Esophagus muscularis mucosa (tissue), 4 donors: ENCODE measurements at regions not wholly inside any gene's neighbourhood (a gene's known extent, or its start where the extent isn't known, plus 50 kb on each side); places are given as distances from the start of the nearest gene placed in this dataset.

Source experiments
- DNase-seq: peaks from one replicate; pipeline ENCODE4 v3.0.0-alpha.2; 2017; ENCODE audit errors: extremely low spot score
- H3K27ac ChIP-seq, 4 donors: fragments of 200-600 bp; sonication (generic); replicated peaks in 1 of 4; 1 replicate in 3 of 4; 2 replicates in 1 of 4; pipeline ENCODE4 v1.5.1; 2016 to 2019; ENCODE audit warnings: mild to moderate bottlenecking in 1 of 4
- H3K27me3 ChIP-seq, 4 donors: fragments of 200-600 bp; sonication (generic); one replicate each; pipeline versions ENCODE4 v1.5.1 to v1.6.0; 2016 to 2019
- H3K36me3 ChIP-seq, 4 donors: fragments of 200-600 bp; sonication (generic); one replicate each; pipeline ENCODE4 v1.5.1; 2016 to 2019
- H3K4me1 ChIP-seq, 4 donors: fragments of 200-600 bp; sonication (generic); one replicate each; pipeline ENCODE4 v1.5.1; 2016 to 2019
- H3K4me3 ChIP-seq, 4 donors: fragments of 200-600 bp; sonication (generic); 1 replicate in 2 of 4; 2 replicates in 2 of 4; pipeline ENCODE4 v1.5.1; 2016 to 2019; ENCODE audit warnings: mild to moderate bottlenecking in 4 of 4, moderate library complexity in 1 of 4
- H3K9me3 ChIP-seq, 4 donors: fragments of 200-600 bp; sonication (generic); 1 replicate in 3 of 4; 2 replicates in 1 of 4; pipeline ENCODE4 v1.5.1; 2016 to 2019
- EP300 ChIP-seq: sonication (generic); formaldehyde crosslinking; IDR thresholded peaks from one replicate; pipeline ENCODE4 v1.6.1; 2017; ENCODE audit warnings: antibody characterized with exemption
- POLR2A ChIP-seq: fragments of 450-650 bp; IDR thresholded peaks from one replicate; pipeline ENCODE4 v1.6.1; 2017; ENCODE audit warnings: antibody characterized with exemption, moderate library complexity, mild to moderate bottlenecking, low read depth
- POLR2AphosphoS5 ChIP-seq, 2 donors: sonication (generic); formaldehyde crosslinking; IDR thresholded peaks; one replicate each; pipeline ENCODE4 v1.6.1; 2017; ENCODE audit warnings: antibody characterized with exemption in 2 of 2
- WGBS: methylation state at CpG from one replicate; pipeline ENCODE4 v1.1.5; 2018; 5-methylcytosine and 5-hydroxymethylcytosine counted together
- intact Hi-C: fragments of 100-400 bp; cut with DNase I; formaldehyde crosslinking; loops from one replicate; pipeline ENCODE4 v1.15.1; 2023
- TF ChIP-seq, protein P1 (sequence below), 3 experiments: fragments of 200-600 bp in 2 of 3; fragments of 450-650 bp in 1 of 3; sonication (generic) in 2 of 3; IDR thresholded peaks; one replicate each; pipeline ENCODE4 v1.5.1; 2017 to 2019; ENCODE audit warnings: antibody characterized with exemption in 3 of 3, mild to moderate bottlenecking in 2 of 3, moderate library complexity in 1 of 3

DNA sequence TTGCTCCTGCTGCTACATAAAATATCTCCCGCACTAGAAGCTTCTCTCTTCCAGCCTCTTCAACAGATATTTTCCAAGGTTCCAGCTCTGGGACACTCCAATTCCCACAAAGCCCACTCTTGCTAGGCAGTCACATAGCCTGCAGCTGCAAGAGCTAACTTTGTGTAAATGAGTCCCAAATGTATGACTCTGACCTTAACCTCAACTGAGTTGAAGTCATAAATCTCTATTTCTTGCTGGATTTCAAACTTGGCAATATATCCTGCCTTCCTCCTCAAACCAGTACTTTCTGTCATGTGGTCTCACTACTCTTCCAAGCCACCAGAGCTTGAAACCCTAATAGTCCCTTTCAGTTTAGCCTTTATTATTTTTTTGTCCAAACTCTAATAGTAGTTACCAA is 315.4 kb upstream of the GRIA3 start:
- Histone ChIP-seq H3K9me3 (no peaks in the 10 kb centered on the region), H3K4me1 (peaks cover 0 to 4% (median 0%) of the 10 kb centered on the region in 4 donors), H3K4me3 (no peak overlapping the region), H3K36me3 (no peaks in the 10 kb centered on the region), H3K27ac (no peak overlapping the region), H3K27me3 (no peaks in the 10 kb centered on the region)
- WGBS, result 58% methylated on average over 1 of the region's 1 CpG
- intact Hi-C loops, result no loop called here
- no peak for DNase-seq
- TF ChIP-seq EP300, result no peak
- TF ChIP-seq, protein P1, sequence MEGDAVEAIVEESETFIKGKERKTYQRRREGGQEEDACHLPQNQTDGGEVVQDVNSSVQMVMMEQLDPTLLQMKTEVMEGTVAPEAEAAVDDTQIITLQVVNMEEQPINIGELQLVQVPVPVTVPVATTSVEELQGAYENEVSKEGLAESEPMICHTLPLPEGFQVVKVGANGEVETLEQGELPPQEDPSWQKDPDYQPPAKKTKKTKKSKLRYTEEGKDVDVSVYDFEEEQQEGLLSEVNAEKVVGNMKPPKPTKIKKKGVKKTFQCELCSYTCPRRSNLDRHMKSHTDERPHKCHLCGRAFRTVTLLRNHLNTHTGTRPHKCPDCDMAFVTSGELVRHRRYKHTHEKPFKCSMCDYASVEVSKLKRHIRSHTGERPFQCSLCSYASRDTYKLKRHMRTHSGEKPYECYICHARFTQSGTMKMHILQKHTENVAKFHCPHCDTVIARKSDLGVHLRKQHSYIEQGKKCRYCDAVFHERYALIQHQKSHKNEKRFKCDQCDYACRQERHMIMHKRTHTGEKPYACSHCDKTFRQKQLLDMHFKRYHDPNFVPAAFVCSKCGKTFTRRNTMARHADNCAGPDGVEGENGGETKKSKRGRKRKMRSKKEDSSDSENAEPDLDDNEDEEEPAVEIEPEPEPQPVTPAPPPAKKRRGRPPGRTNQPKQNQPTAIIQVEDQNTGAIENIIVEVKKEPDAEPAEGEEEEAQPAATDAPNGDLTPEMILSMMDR (IDR thresholded peaks at IDR 0.05), result no peak
- TF ChIP-seq POLR2AphosphoS5 (IDR thresholded peaks at IDR 0.05), result no peak
- TF ChIP-seq POLR2A, result no peak

GRCh38 chrX:122869171-122869570 is 314.9 kb upstream of the GRIA3 start:
- H3K27ac ChIP-seq, result no peak overlapping the region
- no peaks in the 10 kb centered on the region for H3K9me3 ChIP-seq
- peaks cover 0 to 4% (median 0%) of the 10 kb centered on the region in 4 donors for H3K4me1 ChIP-seq
- no peaks in the 10 kb centered on the region for H3K36me3 ChIP-seq
- H3K4me3 ChIP-seq, result no peak overlapping the region
- intact Hi-C loops, result no loop called here
- DNase-seq, result no peak
- no peaks in the 10 kb centered on the region for H3K27me3 ChIP-seq
- 73% methylated on average over 4 of the region's 4 CpGs for WGBS
- no peak for TF ChIP-seq POLR2AphosphoS5 (IDR thresholded peaks at IDR 0.05)
- TF ChIP-seq EP300, result no peak
- no peak for TF ChIP-seq POLR2A
- TF ChIP-seq, protein P1 (IDR thresholded peaks at IDR 0.05), result no peak

DNA sequence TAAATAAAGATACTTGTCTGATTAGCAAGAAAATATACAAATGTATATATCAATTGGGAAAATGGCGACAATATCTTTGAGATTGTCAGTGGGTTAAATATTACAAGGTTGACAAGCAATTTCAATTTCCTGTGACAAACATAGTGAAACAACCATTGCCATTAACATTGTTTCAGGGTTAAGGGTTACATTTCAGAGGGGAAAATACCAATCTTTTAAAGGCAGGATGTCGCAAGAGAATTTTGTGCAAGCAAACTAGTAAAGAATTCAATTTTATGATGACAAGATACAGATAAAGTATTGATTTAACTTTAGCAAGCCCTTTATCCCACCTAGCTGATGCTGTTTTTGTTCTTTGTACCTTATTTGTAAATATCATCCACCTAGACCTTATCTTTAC is 305.8 kb upstream of the GRIA3 start:
- intact Hi-C loops, result no loop called here
- TF ChIP-seq EP300, result no peak
- no peak for TF ChIP-seq POLR2AphosphoS5 (IDR thresholded peaks at IDR 0.05)
- TF ChIP-seq, protein P1 (IDR thresholded peaks at IDR 0.05), result no peak
- no peak for TF ChIP-seq POLR2A
- 85% methylated on average over 2 of the region's 2 CpGs for WGBS

GRCh38 chrX:122880952-122881351 is 303.1 kb upstream of the GRIA3 start:
- 71% methylated on average over 3 of the region's 3 CpGs for WGBS

More for the DNA sequence above, 305.8 kb upstream of the GRIA3 start:
- no peaks in the 10 kb centered on the region for H3K27me3 ChIP-seq
- H3K9me3 ChIP-seq, result no peaks in the 10 kb centered on the region
- H3K27ac ChIP-seq, result no peak overlapping the region
- H3K36me3 ChIP-seq, result no peaks in the 10 kb centered on the region
- no peak overlapping the region for H3K4me3 ChIP-seq
- H3K4me1 ChIP-seq, result no peaks in the 10 kb centered on the region
- no peak for DNase-seq

GRCh38 chrX:122890729-122891128 is 293.3 kb upstream of the GRIA3 start:
- intact Hi-C loops, result no loop called here
- no peaks in the 10 kb centered on the region for H3K4me1 ChIP-seq
- no peak overlapping the region for H3K27ac ChIP-seq
- no peak for DNase-seq
- TF ChIP-seq, protein P1 (IDR thresholded peaks at IDR 0.05), result no peak
- TF ChIP-seq POLR2A (no peak), EP300 (no peak), POLR2AphosphoS5 (IDR thresholded peaks at IDR 0.05) (no peak)
- H3K36me3 ChIP-seq, result no peaks in the 10 kb centered on the region
- no peaks in the 10 kb centered on the region for H3K9me3 ChIP-seq
- H3K27me3 ChIP-seq, result no peaks in the 10 kb centered on the region
- H3K4me3 ChIP-seq, result no peak overlapping the region

More at GRCh38 chrX:122880952-122881351, 303.1 kb upstream of the GRIA3 start:
- TF ChIP-seq, protein P1 (IDR thresholded peaks at IDR 0.05), result no peak
- TF ChIP-seq POLR2AphosphoS5 (IDR thresholded peaks at IDR 0.05), result no peak
- no peak for TF ChIP-seq POLR2A
- TF ChIP-seq EP300, result no peak
- Histone ChIP-seq H3K4me3 (no peak overlapping the region), H3K9me3 (no peaks in the 10 kb centered on the region), H3K27ac (no peak overlapping the region), H3K36me3 (no peaks in the 10 kb centered on the region), H3K27me3 (no peaks in the 10 kb centered on the region), H3K4me1 (no peaks in the 10 kb centered on the region)
- intact Hi-C loops, result no loop called here
- DNase-seq, result no peak
